ENCODE measurements at regions not wholly inside any gene's neighbourhood (a gene's known extent, or its start where the extent isn't known, plus 50 kb on each side); places are given as distances from the start of the nearest gene placed in this dataset.

DNA sequence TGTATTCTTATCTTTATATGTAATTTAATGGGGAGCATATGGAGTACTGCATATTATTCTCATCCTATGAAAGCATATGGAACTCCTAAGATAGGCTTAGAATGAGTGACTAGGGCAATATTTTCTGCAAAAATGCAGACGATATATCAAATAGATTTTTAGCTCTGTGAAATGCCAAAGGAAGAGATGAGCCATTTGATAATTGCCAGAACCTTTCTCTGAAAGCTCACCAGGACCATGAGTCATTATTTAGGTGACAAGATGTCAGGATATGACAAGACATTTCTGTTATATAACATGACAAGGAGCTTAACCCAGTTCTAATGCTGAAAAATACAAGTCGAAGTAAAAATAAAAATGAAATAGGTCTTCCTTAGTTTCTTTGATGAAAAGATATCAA, 145.0 kb downstream of the SLITRK6 start:
- Histone ChIP-seq H3K4me1 (no peaks in the 10 kb centered on the region), H3K9me3 (no peaks in the 10 kb centered on the region), H3K27ac (no peak overlapping the region), H3K4me3 (replicated peaks in 1 of 3) (no peak overlapping the region), H3K36me3 (no peaks in the 10 kb centered on the region), H3K27me3 (no peaks in the 10 kb centered on the region)
- TF ChIP-seq, protein P1, sequence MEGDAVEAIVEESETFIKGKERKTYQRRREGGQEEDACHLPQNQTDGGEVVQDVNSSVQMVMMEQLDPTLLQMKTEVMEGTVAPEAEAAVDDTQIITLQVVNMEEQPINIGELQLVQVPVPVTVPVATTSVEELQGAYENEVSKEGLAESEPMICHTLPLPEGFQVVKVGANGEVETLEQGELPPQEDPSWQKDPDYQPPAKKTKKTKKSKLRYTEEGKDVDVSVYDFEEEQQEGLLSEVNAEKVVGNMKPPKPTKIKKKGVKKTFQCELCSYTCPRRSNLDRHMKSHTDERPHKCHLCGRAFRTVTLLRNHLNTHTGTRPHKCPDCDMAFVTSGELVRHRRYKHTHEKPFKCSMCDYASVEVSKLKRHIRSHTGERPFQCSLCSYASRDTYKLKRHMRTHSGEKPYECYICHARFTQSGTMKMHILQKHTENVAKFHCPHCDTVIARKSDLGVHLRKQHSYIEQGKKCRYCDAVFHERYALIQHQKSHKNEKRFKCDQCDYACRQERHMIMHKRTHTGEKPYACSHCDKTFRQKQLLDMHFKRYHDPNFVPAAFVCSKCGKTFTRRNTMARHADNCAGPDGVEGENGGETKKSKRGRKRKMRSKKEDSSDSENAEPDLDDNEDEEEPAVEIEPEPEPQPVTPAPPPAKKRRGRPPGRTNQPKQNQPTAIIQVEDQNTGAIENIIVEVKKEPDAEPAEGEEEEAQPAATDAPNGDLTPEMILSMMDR (IDR thresholded peaks at IDR 0.05), result no peak
- TF ChIP-seq POLR2A (IDR thresholded peaks at IDR 0.05), result no peak
- intact Hi-C loops (cut with DNase I), result no loop called here
- no peak for DNase-seq
- 41 to 42% methylated on average over 2 of the region's 2 CpGs for WGBS, 2 donors

GRCh38 chr13:85653681-85654080, 145.5 kb downstream of the SLITRK6 start:
- H3K27ac ChIP-seq, result no peak overlapping the region
- no peaks in the 10 kb centered on the region for H3K36me3 ChIP-seq
- 71 to 84% methylated on average over 3 of the region's 3 CpGs for WGBS, 2 donors
- H3K9me3 ChIP-seq, result no peaks in the 10 kb centered on the region
- intact Hi-C loops (cut with DNase I), result no loop called here
- H3K27me3 ChIP-seq, result no peaks in the 10 kb centered on the region
- H3K4me1 ChIP-seq, result no peaks in the 10 kb centered on the region
- no peak overlapping the region for H3K4me3 ChIP-seq (replicated peaks in 1 of 3)
- TF ChIP-seq POLR2A (IDR thresholded peaks at IDR 0.05), result no peak
- TF ChIP-seq, protein P1 (IDR thresholded peaks at IDR 0.05), result no peak
- no peak for DNase-seq

DNA sequence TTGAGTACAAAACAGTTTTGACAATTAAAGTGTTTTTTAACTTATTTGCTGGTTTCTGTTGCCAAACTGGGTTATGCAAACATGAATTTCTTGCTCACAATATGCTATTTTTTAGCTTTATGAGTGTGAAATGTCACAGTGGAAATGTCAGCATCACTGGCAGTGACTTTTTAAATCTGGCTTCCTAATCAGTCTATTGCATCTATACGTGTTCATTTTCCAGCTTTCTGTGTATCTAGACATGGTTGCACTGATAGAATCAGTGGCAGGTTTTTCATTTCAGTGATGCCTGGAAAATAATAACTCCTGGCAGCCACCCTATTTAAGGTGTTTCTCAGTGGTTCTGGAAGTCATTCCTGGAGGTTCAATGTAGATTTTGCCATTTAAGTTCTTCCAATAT, 146.7 kb downstream of the SLITRK6 start:
- no peak overlapping the region for H3K4me3 ChIP-seq (replicated peaks in 1 of 3)
- no peak for TF ChIP-seq POLR2A (IDR thresholded peaks at IDR 0.05)
- TF ChIP-seq, protein P1 (IDR thresholded peaks at IDR 0.05), result no peak
- intact Hi-C loops (cut with DNase I), result no loop called here
- no peaks in the 10 kb centered on the region for H3K9me3 ChIP-seq
- H3K4me1 ChIP-seq, result no peaks in the 10 kb centered on the region
- H3K27ac ChIP-seq, result no peak overlapping the region
- 74 to 80% methylated on average over 1 of the region's 1 CpG for WGBS, 2 donors
- DNase-seq, result no peak
- H3K27me3 ChIP-seq, result no peaks in the 10 kb centered on the region
- H3K36me3 ChIP-seq, result no peaks in the 10 kb centered on the region

GRCh38 chr13:85651440-85651839, 147.8 kb downstream of the SLITRK6 start:
- H3K9me3 ChIP-seq, result no peaks in the 10 kb centered on the region
- no peaks in the 10 kb centered on the region for H3K36me3 ChIP-seq
- TF ChIP-seq POLR2A (IDR thresholded peaks at IDR 0.05), result no peak
- TF ChIP-seq, protein P1 (IDR thresholded peaks at IDR 0.05), result no peak
- no peak overlapping the region for H3K4me3 ChIP-seq (replicated peaks in 1 of 3)
- H3K27me3 ChIP-seq, result no peaks in the 10 kb centered on the region
- WGBS, 2 donors, result 81 to 89% methylated on average over 4 of the region's 4 CpGs
- H3K4me1 ChIP-seq, result no peaks in the 10 kb centered on the region
- no peak for DNase-seq
- intact Hi-C loops (cut with DNase I), result no loop called here
- no peak overlapping the region for H3K27ac ChIP-seq

GRCh38 chr13:85650613-85651012, 148.6 kb downstream of the SLITRK6 start:
- no peak for DNase-seq
- Histone ChIP-seq H3K27ac (no peak overlapping the region), H3K4me1 (no peaks in the 10 kb centered on the region), H3K4me3 (replicated peaks in 1 of 3) (no peak overlapping the region), H3K36me3 (no peaks in the 10 kb centered on the region), H3K27me3 (no peaks in the 10 kb centered on the region), H3K9me3 (no peaks in the 10 kb centered on the region)
- no peak for TF ChIP-seq POLR2A (IDR thresholded peaks at IDR 0.05)
- TF ChIP-seq, protein P1 (IDR thresholded peaks at IDR 0.05), result no peak
- 91 to 96% methylated on average over 2 of the region's 2 CpGs for WGBS, 2 donors
- intact Hi-C loops (cut with DNase I), result no loop called here
